ENCODE measurements at regions not wholly inside any gene's neighbourhood (a gene's known extent, or its start where the extent isn't known, plus 50 kb on each side); places are given as distances from the start of the nearest gene placed in this dataset.

DNA sequence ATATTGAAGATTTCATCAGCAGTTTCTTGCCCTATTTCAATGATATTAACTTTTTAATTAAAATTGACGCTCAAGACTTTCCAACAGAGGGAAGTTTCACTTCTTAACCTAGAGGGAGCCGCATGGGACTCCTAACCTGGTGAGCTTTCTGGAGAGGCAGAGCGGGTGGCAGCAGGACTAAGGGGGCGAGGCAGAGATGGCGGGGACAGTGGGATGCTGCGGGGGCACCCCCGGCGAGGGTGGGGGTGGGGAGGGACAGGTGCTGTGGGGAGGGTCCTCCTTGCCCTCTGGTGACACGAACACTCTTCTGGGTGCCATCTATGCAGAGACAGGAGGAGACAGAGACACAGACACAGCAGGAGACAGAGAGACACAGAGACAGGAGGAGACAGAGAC is 104.4 kb downstream of the ADRA2C start:
- TF ChIP-seq EZH2 (optimal IDR thresholded peaks at IDR 0.05; ENCODE audit: low read depth, low read length) (no peak), CTCF (IDR thresholded peaks at IDR 0.05; ENCODE audit: low read length) (no peak), EZH2phosphoT487 (IDR thresholded peaks at IDR 0.05; ENCODE audit: low read length) (no peak)
- peaks cover 95% of the 10 kb centered on the region for H3K27me3 ChIP-seq (replicated peaks; ENCODE audit: insufficient read depth, low read length)

GRCh38 chr4:3871181-3871852 is 105.1 kb downstream of the ADRA2C start:
- H3F3A ChIP-seq (ENCODE audit: insufficient read depth, low read length) = no peaks in the 10 kb centered on the region
- no peaks in the 10 kb centered on the region for H3K79me2 ChIP-seq (ENCODE audit: low read length)
- no peak overlapping the region for H3K4me2 ChIP-seq (ENCODE audit: low read depth, low read length)
- no peak overlapping the region for H2AFZ ChIP-seq (ENCODE audit: low read length)
- no peaks in the 10 kb centered on the region for H3K9me3 ChIP-seq (replicated peaks; ENCODE audit: insufficient read depth, low read length)
- peaks cover 94% of the 10 kb centered on the region for H3K27me3 ChIP-seq (replicated peaks; ENCODE audit: insufficient read depth, low read length)
- no peak overlapping the region for H3K27ac ChIP-seq (ENCODE audit: low read length)
- H3K4me3 ChIP-seq (ENCODE audit: low read length) = no peak overlapping the region
- peak; percentile 13 for DNase-seq
- no peak overlapping the region for H3K9ac ChIP-seq (ENCODE audit: low read length)
- H4K20me1 ChIP-seq (ENCODE audit: insufficient read depth, low read length) = no peaks in the 10 kb centered on the region
- peaks cover 15% of the 10 kb centered on the region for H3K4me1 ChIP-seq (ENCODE audit: low read length)
- no peaks in the 10 kb centered on the region for H3K36me3 ChIP-seq (replicated peaks; ENCODE audit: insufficient read depth, low read length)
- no peaks in the 10 kb centered on the region for H3K9me2 ChIP-seq (replicated peaks; ENCODE audit: insufficient read depth, low read length)
- no peak for TF ChIP-seq CTCF (IDR thresholded peaks at IDR 0.05; ENCODE audit: low read length)
- no peak for TF ChIP-seq EZH2 (optimal IDR thresholded peaks at IDR 0.05; ENCODE audit: low read depth, low read length)
- TF ChIP-seq EZH2phosphoT487 (IDR thresholded peaks at IDR 0.05; ENCODE audit: low read length) = no peak

More for the DNA sequence above, 104.4 kb downstream of the ADRA2C start:
- H3K36me3 ChIP-seq (replicated peaks; ENCODE audit: insufficient read depth, low read length) = no peaks in the 10 kb centered on the region
- H4K20me1 ChIP-seq (ENCODE audit: insufficient read depth, low read length) = no peaks in the 10 kb centered on the region
- H3K27ac ChIP-seq (ENCODE audit: low read length) = no peak overlapping the region
- H3K9me3 ChIP-seq (replicated peaks; ENCODE audit: insufficient read depth, low read length) = no peaks in the 10 kb centered on the region
- no peaks in the 10 kb centered on the region for H3K79me2 ChIP-seq (ENCODE audit: low read length)
- no peak for DNase-seq
- no peaks in the 10 kb centered on the region for H3K9me2 ChIP-seq (replicated peaks; ENCODE audit: insufficient read depth, low read length)
- no peak overlapping the region for H3K4me3 ChIP-seq (ENCODE audit: low read length)
- H3K9ac ChIP-seq (ENCODE audit: low read length) = no peak overlapping the region
- no peak overlapping the region for H3K4me2 ChIP-seq (ENCODE audit: low read depth, low read length)
- no peak overlapping the region for H2AFZ ChIP-seq (ENCODE audit: low read length)
- peaks cover 9% of the 10 kb centered on the region for H3K4me1 ChIP-seq (ENCODE audit: low read length)
- H3F3A ChIP-seq (ENCODE audit: insufficient read depth, low read length) = no peaks in the 10 kb centered on the region

- H3K27ac ChIP-seq (ENCODE audit: low read length) = no peak overlapping the region
- H3K4me1 ChIP-seq (ENCODE audit: low read length) = peaks cover 21% of the 10 kb centered on the region
- no peaks in the 10 kb centered on the region for H4K20me1 ChIP-seq (ENCODE audit: insufficient read depth, low read length)
- peaks cover 94% of the 10 kb centered on the region for H3K27me3 ChIP-seq (replicated peaks; ENCODE audit: insufficient read depth, low read length)
- TF ChIP-seq EZH2 (optimal IDR thresholded peaks at IDR 0.05; ENCODE audit: low read depth, low read length) = no peak
- H3K9me3 ChIP-seq (replicated peaks; ENCODE audit: insufficient read depth, low read length) = no peaks in the 10 kb centered on the region
- H3K9me2 ChIP-seq (replicated peaks; ENCODE audit: insufficient read depth, low read length) = no peaks in the 10 kb centered on the region
- H3K4me2 ChIP-seq (ENCODE audit: low read depth, low read length) = no peak overlapping the region
- H3K79me2 ChIP-seq (ENCODE audit: low read length) = no peaks in the 10 kb centered on the region
- no peak for DNase-seq
- H3K9ac ChIP-seq (ENCODE audit: low read length) = no peak overlapping the region
- no peaks in the 10 kb centered on the region for H3F3A ChIP-seq (ENCODE audit: insufficient read depth, low read length)
- no peak overlapping the region for H2AFZ ChIP-seq (ENCODE audit: low read length)
- H3K4me3 ChIP-seq (ENCODE audit: low read length) = no peak overlapping the region
- no peaks in the 10 kb centered on the region for H3K36me3 ChIP-seq (replicated peaks; ENCODE audit: insufficient read depth, low read length)
Measured at GRCh38 chr4:3871881-3872833, 106.0 kb downstream of the ADRA2C start.
